GM12801 (cell line): ENCODE measurements at regions not wholly inside any gene's neighbourhood (a gene's known extent, or its start where the extent isn't known, plus 50 kb on each side); places are given as distances from the start of the nearest gene placed in this dataset.

Source experiments
- CTCF ChIP-seq: IDR thresholded peaks from one replicate; pipeline ENCODE4 v1.5.1; 2011; ENCODE audit warnings: control low read depth; ENCODE audit not compliant: insufficient read length; ENCODE audit errors: extremely low read depth

DNA sequence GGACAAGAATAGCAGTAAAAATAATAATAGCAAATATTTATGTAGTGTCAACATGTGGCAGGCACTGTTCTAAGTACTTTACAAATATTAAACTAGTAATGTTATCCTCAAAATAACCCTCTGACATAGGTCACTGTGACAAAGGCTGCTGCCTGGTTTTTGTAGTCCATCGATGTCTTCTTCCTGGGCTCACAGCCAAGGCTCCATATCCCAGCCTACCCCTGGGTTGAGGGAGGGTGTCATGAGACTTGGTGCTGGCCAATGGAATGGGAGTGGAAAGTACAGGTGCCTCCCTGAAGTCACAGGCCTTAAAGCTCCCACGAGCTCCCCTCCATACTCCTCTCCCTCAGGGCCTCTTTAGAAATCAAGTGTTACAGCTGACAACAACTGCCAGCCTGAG, 159.3 kb downstream of the CYRIA start:
- no peak for TF ChIP-seq CTCF

GRCh38 chr2:16496426-16497388, 168.9 kb downstream of the CYRIA start:
- TF ChIP-seq CTCF, result no peak

DNA sequence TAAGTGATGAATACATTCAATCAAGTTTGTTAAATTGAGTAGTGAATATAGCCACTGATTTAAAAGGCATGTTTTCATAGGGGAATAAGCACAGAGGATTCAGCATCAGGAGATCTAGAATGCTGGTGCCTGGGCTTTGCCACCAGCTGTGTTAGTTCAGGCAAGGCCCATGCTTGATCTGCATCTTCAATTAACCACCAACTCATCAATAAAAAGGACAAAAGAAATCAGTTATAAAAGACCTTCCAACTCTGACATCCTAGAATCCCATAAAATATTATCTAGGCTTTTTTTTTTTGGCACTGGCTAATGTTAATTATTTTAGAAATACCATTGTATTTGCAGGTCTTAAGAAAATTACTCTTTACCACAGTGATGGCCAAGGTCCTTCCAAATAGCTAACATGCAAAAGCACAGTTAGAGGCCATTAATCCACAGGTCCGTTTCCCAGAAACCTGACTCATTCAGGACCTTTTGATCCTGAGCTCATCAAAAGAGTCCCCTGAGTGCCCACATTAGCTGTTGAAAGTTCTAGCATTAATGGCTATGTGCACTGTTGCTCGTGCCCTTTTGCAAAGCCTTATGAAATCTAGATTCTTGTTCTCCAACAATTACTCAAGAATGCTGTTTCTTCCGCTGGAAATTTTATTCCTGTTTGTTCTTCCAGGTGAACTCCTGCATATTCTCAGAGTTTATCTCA, 170.0 kb downstream of the CYRIA start:
- TF ChIP-seq CTCF, result no peak

DNA sequence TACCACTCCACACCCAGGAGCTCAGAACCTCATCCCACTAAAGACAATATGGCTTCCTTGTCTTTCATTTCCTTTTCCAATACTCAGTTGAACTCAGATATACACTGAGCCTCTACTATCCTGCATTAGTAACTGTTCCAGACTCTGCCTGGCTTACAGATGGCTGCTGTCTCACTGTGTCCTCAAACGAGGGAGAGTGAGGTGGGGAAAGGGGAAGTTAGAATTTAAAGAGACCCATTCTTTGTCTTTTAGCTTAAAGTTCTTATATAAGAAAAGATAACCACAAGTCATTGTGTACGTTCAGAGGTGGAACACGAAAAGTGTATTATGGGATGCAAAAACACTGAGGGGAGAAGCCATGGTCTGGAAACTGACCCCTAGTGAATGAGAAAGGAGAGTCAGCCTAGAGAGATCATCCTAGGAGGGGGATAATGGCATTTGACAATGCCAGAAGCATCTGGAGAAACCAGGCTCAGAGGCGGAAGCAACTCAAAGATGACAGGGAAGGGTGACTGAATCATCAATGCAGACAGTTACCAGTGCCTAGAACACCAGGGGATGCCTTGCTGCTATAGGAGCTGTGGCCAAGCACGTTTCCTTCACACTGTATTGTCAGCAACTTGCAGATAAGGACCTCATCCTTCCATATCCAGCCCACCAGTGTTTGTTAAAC, 170.7 kb downstream of the CYRIA start:
- TF ChIP-seq CTCF, result no peak

DNA sequence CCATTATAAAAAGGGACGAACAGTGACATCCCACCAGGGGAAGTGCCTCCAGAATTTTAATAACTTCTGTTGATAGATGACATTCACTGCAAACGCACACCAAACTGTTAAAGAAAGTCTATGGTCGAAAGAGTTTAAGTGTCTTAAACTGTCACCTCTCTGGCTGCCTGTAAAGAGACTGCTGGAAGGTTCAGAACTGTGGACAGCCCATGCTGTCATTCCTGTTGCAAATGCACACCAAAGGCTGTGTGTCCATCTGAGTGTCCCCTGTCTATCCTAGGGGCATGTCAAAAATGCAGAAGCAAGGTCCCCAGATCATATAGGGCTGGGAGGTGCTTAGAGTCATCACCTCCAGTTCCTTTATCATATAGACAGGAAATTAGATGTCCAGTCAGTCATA, 171.8 kb downstream of the CYRIA start:
- no peak for TF ChIP-seq CTCF

DNA sequence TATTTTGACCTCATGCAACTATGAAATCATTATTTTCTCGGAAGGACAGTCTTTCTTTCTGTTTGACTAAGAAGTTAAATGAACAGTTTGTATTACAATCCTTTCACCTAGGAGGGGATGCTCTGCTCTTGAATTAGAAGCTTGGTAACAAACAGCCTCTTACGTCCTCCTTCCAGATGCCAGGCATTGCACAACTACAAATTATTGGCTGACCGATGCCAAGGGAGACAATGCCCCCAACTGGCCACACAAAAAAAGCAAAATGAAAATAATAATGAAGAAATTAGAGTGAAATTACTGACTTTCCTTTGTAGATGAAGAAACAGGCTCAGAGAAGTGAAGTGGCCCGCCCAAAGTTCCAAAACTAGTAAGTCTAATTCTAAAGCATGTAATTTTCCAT, 177.9 kb downstream of the CYRIA start:
- TF ChIP-seq CTCF, result no peak

DNA sequence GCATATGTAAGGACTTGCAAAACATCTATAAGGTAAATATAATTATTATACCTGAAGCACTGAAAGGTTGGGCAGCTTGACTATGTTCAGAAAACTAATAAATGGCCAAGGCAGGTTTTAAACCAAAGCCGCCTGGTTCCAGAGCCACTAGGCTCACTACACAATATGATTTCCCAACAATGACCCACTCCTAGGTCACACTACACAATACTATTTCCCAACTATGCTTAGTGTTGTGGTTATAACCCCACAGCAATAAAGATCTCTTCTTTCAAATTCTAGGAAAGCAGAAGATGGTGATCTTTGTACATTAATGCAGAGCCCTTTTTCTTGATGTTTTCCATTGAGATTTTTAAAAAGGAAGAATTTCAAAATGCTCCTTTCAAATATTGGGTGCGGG, 180.4 kb downstream of the CYRIA start:
- no peak for TF ChIP-seq CTCF
